G401 (cell line): ENCODE measurements at regions not wholly inside any gene's neighbourhood (a gene's known extent, or its start where the extent isn't known, plus 50 kb on each side); places are given as distances from the start of the nearest gene placed in this dataset.
A peak's percentile ranks its signal among the peaks of the same experiment; 100 is the strongest.
"Not testable (repeated sequence)": the region's sequence is repeated elsewhere in the genome, so short reads cannot be mapped to it uniquely, and the experiment has no call there.

Source experiments
- DNase-seq: peaks from one replicate; pipeline ENCODE4 v3.0.0-alpha.2; 2015; ENCODE audit warnings: low spot score
- in situ Hi-C: cut with HindIII; loops from 2 replicates; pipeline ENCODE4 v1.10.0; 2016; ENCODE audit warnings: low sequenced_read_pairs, mixed read lengths

DNA sequence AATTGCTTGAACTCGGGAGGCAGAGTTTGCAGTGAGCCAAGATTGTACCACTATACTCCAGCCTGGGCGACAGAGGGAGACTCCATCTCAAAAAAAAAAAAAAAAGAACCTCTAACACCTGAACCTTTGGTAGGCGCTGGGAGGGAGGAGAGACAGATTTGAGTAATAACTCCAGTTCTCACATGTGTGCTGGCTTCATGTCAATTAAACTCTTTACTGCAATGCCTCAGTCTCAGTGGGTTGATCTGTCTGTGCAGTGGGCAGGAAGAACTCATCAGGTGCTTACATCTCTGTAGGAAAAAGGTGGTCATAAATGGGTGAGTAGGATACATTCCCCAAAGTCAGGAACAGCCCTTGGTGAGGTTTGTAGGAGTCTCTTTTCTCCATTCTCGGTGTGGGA lies 85.1 kb upstream of the ABCC4 start:
- in situ Hi-C loops, result no loop called here
- no peak for DNase-seq

DNA sequence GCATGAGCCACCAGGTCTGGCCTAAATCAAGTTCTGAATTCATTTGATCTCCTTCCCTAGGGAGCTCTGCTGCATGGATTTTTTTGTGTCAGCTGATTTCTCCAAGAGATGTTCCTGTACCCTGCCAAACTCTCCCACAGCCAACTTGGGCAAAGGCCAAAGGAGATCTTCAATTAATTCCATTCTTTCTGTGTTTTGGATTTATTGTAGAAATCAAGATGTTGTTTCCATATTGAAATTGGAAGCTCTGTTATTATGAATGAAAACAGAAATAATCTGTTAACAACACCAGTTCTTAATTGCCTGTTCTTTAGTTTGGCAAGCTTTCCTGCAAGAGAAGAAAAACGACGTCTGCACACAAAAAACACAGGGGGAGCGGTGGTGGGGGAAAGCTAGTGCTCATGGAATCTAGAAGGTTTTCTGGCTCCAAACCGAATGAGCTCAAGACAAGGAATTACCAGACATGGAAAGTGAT lies 86.5 kb upstream of the ABCC4 start:
- in situ Hi-C loops, result no loop called here
- no peak for DNase-seq

DNA sequence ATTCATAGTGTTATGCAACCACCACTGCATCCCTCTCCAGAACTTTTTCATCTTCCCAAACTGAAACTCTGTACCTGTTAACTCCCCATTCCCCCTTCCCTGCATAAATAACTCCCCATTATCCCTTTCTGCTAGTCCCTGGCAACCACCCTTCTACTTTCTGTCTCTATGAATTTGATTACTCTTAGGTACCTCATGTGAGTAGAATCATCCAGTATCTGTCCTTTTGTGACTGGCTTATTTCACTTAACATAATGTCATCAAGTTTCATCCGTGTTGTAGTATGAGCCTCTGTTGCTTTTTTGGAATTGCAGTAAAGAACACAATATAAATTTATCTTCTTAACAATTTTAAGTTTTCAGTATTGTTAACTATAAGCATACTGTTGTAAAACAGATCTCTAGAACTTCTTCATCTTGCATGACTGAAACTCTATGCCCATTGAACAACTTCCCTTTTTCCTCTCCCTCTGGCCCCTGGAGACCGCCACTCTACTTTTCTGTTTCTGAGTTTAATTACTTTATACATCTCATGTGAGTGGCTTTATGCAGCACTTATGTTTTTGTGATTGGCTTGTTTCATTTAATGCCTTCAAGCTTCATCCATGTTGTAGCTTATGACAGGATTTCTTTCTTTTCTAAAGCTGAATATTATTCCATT lies 87.3 kb upstream of the ABCC4 start:
- no peak for DNase-seq
- in situ Hi-C loops, result no loop called here

DNA sequence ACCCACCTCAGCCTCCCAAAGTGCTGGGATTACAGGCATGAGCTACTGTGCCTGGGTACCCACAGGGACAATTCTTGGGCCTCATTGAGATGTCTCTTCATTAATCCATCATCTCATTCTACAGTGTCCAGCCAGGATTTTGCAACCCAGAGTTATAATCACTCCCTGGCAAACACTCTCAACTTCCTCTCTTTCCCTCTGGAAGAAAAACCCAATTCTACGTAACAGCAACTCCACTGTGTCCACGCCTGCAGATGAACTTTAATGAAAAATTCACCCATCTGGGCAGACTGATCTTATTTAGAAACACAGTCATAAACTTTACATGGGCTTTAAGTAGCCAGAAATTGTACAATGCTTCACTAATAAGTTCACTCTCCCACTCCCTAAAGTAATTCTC lies 90.1 kb upstream of the ABCC4 start:
- no peak for DNase-seq
- in situ Hi-C loops, result no loop called here

DNA sequence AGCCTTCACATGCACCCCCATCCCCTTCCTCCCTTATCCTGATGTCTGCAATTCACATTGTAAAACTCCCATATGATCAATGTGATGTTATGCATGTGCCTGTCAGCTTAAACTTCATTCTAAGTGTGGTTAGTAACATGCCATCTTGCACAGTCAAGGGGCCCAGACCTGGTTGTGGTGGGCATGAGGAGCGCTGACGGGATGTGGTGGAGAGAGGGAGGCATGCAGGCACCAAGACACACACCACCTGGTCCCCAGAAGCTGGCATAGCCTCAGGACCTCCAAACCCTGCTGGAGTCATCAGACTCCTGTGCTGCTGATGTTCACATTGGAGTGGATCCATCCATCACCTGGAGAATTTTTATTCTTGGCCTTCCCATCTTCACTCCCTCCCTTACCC lies 90.5 kb upstream of the ABCC4 start:
- in situ Hi-C loops, result no loop called here

GRCh38 chr13:95392597-95392996 lies 91.3 kb upstream of the ABCC4 start:
- in situ Hi-C loops, result no loop called here
- no peak for DNase-seq

More for the DNA sequence above, 90.5 kb upstream of the ABCC4 start:
- DNase-seq, result no peak

- DNase-seq, result no peak
- in situ Hi-C loops, result no loop called here
Measured at GRCh38 chr13:95403349-95404140, 102.3 kb upstream of the ABCC4 start.

GRCh38 chr13:95404141-95404882 lies 103.1 kb upstream of the ABCC4 start:
- DNase-seq, result peak; percentile 55
- in situ Hi-C loops, result no loop called here

- in situ Hi-C loops, result no loop called here
- DNase-seq, result no peak
Measured at GRCh38 chr13:95406176-95406575, 104.9 kb upstream of the ABCC4 start.

- in situ Hi-C loops, result no loop called here
- DNase-seq, result no peak
Measured at GRCh38 chr13:95411428-95412040, 110.3 kb upstream of the ABCC4 start.

DNA sequence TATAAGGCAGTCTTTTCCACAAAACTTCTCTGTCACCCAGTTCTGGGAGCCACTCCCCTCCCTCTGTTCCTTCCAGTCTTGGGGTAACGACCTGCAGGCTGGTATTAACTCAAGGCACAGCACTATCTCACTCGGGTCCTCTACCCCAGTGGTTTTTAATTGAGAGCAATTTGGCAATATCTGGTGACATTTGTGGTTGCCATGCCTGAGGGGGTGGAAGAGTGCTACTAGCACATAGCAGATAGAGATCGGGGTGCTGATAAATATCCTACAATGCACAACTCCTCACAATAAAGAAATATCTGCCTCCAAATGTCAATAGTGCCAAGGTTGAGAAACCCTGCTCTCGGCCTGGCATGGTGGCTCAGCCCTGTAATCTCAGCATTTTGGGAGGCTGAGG lies 117.7 kb upstream of the ABCC4 start:
- DNase-seq, result no peak
- in situ Hi-C loops, result no loop called here

- in situ Hi-C loops, result no loop called here
- no peak for DNase-seq
Measured at GRCh38 chr13:95420501-95420900, 119.2 kb upstream of the ABCC4 start.

- DNase-seq, result no peak
- in situ Hi-C loops, result no loop called here
Measured at GRCh38 chr13:95426631-95427030, 125.4 kb upstream of the ABCC4 start.

- in situ Hi-C loops, DNase-seq: not testable (repeated sequence)
Measured at GRCh38 chr13:95430525-95430924, 122.0 kb upstream of the CLDN10 start.

DNA sequence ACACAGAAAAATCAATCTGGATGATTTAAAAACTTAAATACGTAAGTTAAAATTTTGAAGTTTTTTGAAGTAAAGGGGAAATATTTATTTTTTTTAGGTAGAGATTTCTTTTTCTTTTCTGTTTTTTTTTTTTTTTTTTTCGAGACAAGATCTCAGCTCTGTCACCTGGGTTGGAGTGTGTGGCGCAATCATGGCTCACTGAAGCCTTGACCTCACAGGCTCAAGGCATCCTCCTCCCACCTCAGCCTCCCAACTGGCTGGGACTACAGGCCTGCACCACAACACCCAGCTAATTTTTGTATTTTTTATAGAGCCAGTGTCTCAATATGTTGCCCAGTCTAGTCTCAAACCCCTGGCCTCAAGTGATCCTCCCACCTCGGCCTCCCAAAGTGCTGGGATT lies 120.4 kb upstream of the CLDN10 start:
- no peak for DNase-seq
- in situ Hi-C loops, result no loop called here

GRCh38 chr13:95433537-95433936 lies 119.0 kb upstream of the CLDN10 start:
- no peak for DNase-seq
- in situ Hi-C loops, result no loop called here

DNA sequence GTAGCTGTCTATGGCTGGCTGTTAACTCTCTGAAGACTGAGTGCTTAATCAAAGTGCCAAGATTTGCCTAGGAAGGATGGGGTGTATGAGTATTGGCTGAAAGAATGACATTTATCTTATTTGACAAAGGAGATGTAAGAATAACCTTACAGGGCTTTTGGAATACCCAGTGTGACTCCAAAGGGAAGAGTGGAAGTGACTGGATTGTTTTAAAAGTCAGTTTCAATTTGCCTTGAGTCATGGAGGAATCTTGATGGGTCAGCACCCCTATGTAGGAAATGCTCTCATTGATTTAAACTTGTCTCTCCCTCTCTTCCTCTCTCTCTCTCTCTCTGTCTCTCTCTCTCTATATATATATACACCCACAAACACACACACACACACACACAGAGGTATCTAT lies 118.4 kb upstream of the CLDN10 start:
- no peak for DNase-seq
- in situ Hi-C loops, result no loop called here

- in situ Hi-C loops, result no loop called here
- no peak for DNase-seq
Measured at GRCh38 chr13:95437561-95437960, 115.0 kb upstream of the CLDN10 start.

DNA sequence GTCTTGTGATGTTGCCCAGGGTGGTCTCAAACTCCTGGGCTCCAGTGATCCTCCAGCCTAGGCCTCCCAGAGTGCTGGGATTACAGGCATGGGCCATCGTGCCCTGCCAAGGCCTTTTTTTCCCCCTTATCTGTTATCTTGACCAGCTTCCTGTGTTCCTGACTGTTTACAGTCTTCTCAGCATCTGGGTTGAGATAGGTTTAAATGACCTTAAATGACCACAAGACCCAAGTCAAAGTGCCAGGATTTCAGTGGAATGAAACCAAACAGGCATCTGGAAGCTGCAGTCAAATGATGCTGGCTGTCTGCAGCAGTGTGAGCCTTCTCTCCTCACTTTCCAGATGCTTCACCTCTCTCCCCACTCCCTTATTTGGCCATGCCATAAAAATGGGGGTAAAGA lies 114.2 kb upstream of the CLDN10 start:
- DNase-seq, result no peak
- in situ Hi-C loops, result no loop called here
